HEK293 (cell line): ENCODE measurements at regions not wholly inside any gene's neighbourhood (a gene's known extent, or its start where the extent isn't known, plus 50 kb on each side); places are given as distances from the start of the nearest gene placed in this dataset.

Experiments used
- CTCF ChIA-PET: fragments of 350-600 bp; formaldehyde crosslinking; extraction: SDS; loops from one replicate; lab custom pipeline; 2021; ENCODE audit warnings: antibody characterized with exemption; lab: Yijun Ruan, JAX
- POLR2A ChIA-PET: fragments of 300-600 bp; formaldehyde crosslinking; extraction: SDS; loops from one replicate; lab custom pipeline; 2020; ENCODE audit warnings: antibody characterized with exemption, inconsistent platforms; lab: Yijun Ruan, JAX
- H3K27ac ChIP-seq: fragments of 200-500 bp; sonication (Bioruptor generic); 2 replicates; pipeline ENCODE4 v1.5.1; 2014; ENCODE audit warnings: low read depth, low read length, control low read depth, inconsistent platforms; ENCODE audit errors: extremely low read depth
- H3K36me3 ChIP-seq, 2 experiments: fragments of 200-500 bp in 1 of 2; sonication (Bioruptor generic) in 1 of 2; 1 replicate in 1 of 2; 2 replicates in 1 of 2; pipeline ENCODE4 v1.5.1; 2014 to 2017; ENCODE audit warnings: inconsistent platforms in 2 of 2, low read length in 2 of 2; ENCODE audit not compliant: control insufficient read depth in 2 of 2, insufficient read depth in 1 of 2
- H3K4me1 ChIP-seq: fragments of 200-500 bp; sonication (Bioruptor generic); 2 replicates; pipeline ENCODE4 v1.5.1; 2014; ENCODE audit warnings: mild to moderate bottlenecking, low read length, inconsistent platforms; ENCODE audit not compliant: control insufficient read depth, insufficient read depth
- H3K4me3 ChIP-seq: 2 replicates; pipeline ENCODE4 v1.5.1; 2011; ENCODE audit warnings: low read depth, mild to moderate bottlenecking, control low read depth, low read length, moderate library complexity
- H3K9me3 ChIP-seq: fragments of 200-500 bp; sonication (Bioruptor generic); 2 replicates; pipeline ENCODE4 v1.5.1; 2014; ENCODE audit warnings: low read depth, low read length, inconsistent platforms; ENCODE audit not compliant: control insufficient read depth, insufficient read depth
- FEZF1 ChIP-seq: fragments of 450-650 bp; formaldehyde crosslinking; IDR thresholded peaks from 2 replicates; pipeline ENCODE4 v1.5.1; 2016; ENCODE audit warnings: missing biosample characterization, missing genetic modification characterization
- KLF7 ChIP-seq: fragments of 450-650 bp; formaldehyde crosslinking; IDR thresholded peaks from 2 replicates; pipeline ENCODE4 v1.5.1; 2016; ENCODE audit warnings: missing biosample characterization, missing genetic modification characterization, borderline replicate concordance
- OVOL3 ChIP-seq: fragments of 450-650 bp; formaldehyde crosslinking; IDR thresholded peaks from 2 replicates; pipeline ENCODE4 v1.5.1; 2016; ENCODE audit warnings: missing biosample characterization, missing genetic modification characterization
- PBX3 ChIP-seq: sonication (generic); formaldehyde crosslinking; IDR thresholded peaks from 2 replicates; pipeline ENCODE4 v1.8.1; 2022; ENCODE audit warnings: mild to moderate bottlenecking, moderate library complexity, missing genetic modification reagents
- ZBTB26 ChIP-seq: fragments of 450-650 bp; formaldehyde crosslinking; optimal IDR thresholded peaks from 2 replicates; pipeline ENCODE3; 2016; ENCODE audit warnings: missing biosample characterization, mild to moderate bottlenecking, missing genetic modification characterization
- ZNF354C ChIP-seq: fragments of 450-650 bp; formaldehyde crosslinking; IDR thresholded peaks from 2 replicates; pipeline ENCODE4 v1.5.1; 2016; ENCODE audit warnings: missing biosample characterization, missing genetic modification characterization, low read depth, borderline replicate concordance
- ZNF391 ChIP-seq: fragments of 450-650 bp; formaldehyde crosslinking; IDR thresholded peaks from 2 replicates; pipeline ENCODE4 v1.5.1; 2016; ENCODE audit warnings: low read depth, missing biosample characterization, missing genetic modification characterization, borderline replicate concordance
- ZNF544 ChIP-seq: fragments of 450-650 bp; formaldehyde crosslinking; IDR thresholded peaks from 2 replicates; pipeline ENCODE4 v1.5.0; 2017; ENCODE audit warnings: missing biosample characterization, missing genetic modification characterization
- ZNF560 ChIP-seq: fragments of 450-650 bp; formaldehyde crosslinking; IDR thresholded peaks from 2 replicates; pipeline ENCODE4 v1.5.1; 2017; ENCODE audit warnings: missing biosample characterization, missing genetic modification characterization, borderline replicate concordance
- ZNF654 ChIP-seq: fragments of 450-650 bp; formaldehyde crosslinking; IDR thresholded peaks from 2 replicates; pipeline ENCODE4 v1.5.1; 2016; ENCODE audit warnings: low read depth, missing biosample characterization, missing genetic modification characterization
- TF ChIP-seq, protein P1 (sequence below): fragments of 450-650 bp; formaldehyde crosslinking; IDR thresholded peaks from 2 replicates; pipeline ENCODE4 v1.5.1; 2016; ENCODE audit warnings: missing biosample characterization, missing genetic modification characterization
- TF ChIP-seq, protein P2 (sequence below): fragments of 450-650 bp; formaldehyde crosslinking; IDR thresholded peaks from 2 replicates; pipeline ENCODE4 v1.5.1; 2017; ENCODE audit warnings: missing biosample characterization, missing genetic modification characterization
- TF ChIP-seq, protein P3 (sequence below): fragments of 450-650 bp; formaldehyde crosslinking; IDR thresholded peaks from 2 replicates; pipeline ENCODE4 v1.5.1; 2016; ENCODE audit warnings: missing biosample characterization, missing genetic modification characterization
- TF ChIP-seq, protein P4 (sequence below): fragments of 450-650 bp; formaldehyde crosslinking; IDR thresholded peaks from 2 replicates; pipeline ENCODE4 v1.5.1; 2017; ENCODE audit warnings: missing biosample characterization, missing genetic modification characterization
- TF ChIP-seq, protein P5 (sequence below): fragments of 450-650 bp; formaldehyde crosslinking; IDR thresholded peaks from 2 replicates; pipeline ENCODE4 v1.5.1; 2017; ENCODE audit warnings: missing biosample characterization, missing genetic modification characterization

GRCh38 chr6:137736048-137736818 is 130.8 kb upstream of the TNFAIP3 start:
- ChIA-PET CTCF (no interaction called here), POLR2A (no interaction called here)
- Histone ChIP-seq H3K27ac (no peak overlapping the region), H3K4me3 (no peak overlapping the region), H3K9me3 (no peaks in the 10 kb centered on the region), H3K4me1 (no peaks in the 10 kb centered on the region), H3K36me3 (no peaks in the 10 kb centered on the region)
- TF ChIP-seq FEZF1 (no peak), ZNF391 (tag by site-specific recombination) (no peak), OVOL3 (tag by site-specific recombination) (no peak), ZNF544 (no peak), KLF7 (tag by site-specific recombination) (no peak), ZNF654 (tag by site-specific recombination) (no peak), PBX3 (no peak), ZNF354C (tag by site-specific recombination) (no peak), ZBTB26 (tag by site-specific recombination) (no peak), ZNF560 (tag by site-specific recombination) (no peak)
- TF ChIP-seq, protein P1, sequence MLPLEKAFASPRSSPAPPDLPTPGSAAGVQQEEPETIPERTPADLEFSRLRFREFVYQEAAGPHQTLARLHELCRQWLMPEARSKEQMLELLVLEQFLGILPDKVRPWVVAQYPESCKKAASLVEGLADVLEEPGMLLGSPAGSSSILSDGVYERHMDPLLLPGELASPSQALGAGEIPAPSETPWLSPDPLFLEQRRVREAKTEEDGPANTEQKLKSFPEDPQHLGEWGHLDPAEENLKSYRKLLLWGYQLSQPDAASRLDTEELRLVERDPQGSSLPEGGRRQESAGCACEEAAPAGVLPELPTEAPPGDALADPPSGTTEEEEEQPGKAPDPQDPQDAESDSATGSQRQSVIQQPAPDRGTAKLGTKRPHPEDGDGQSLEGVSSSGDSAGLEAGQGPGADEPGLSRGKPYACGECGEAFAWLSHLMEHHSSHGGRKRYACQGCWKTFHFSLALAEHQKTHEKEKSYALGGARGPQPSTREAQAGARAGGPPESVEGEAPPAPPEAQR (tag by site-specific recombination), result no peak
- TF ChIP-seq, protein P2, sequence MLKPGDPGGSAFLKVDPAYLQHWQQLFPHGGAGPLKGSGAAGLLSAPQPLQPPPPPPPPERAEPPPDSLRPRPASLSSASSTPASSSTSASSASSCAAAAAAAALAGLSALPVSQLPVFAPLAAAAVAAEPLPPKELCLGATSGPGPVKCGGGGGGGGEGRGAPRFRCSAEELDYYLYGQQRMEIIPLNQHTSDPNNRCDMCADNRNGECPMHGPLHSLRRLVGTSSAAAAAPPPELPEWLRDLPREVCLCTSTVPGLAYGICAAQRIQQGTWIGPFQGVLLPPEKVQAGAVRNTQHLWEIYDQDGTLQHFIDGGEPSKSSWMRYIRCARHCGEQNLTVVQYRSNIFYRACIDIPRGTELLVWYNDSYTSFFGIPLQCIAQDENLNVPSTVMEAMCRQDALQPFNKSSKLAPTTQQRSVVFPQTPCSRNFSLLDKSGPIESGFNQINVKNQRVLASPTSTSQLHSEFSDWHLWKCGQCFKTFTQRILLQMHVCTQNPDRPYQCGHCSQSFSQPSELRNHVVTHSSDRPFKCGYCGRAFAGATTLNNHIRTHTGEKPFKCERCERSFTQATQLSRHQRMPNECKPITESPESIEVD (tag by site-specific recombination), result no peak
- TF ChIP-seq, protein P3, sequence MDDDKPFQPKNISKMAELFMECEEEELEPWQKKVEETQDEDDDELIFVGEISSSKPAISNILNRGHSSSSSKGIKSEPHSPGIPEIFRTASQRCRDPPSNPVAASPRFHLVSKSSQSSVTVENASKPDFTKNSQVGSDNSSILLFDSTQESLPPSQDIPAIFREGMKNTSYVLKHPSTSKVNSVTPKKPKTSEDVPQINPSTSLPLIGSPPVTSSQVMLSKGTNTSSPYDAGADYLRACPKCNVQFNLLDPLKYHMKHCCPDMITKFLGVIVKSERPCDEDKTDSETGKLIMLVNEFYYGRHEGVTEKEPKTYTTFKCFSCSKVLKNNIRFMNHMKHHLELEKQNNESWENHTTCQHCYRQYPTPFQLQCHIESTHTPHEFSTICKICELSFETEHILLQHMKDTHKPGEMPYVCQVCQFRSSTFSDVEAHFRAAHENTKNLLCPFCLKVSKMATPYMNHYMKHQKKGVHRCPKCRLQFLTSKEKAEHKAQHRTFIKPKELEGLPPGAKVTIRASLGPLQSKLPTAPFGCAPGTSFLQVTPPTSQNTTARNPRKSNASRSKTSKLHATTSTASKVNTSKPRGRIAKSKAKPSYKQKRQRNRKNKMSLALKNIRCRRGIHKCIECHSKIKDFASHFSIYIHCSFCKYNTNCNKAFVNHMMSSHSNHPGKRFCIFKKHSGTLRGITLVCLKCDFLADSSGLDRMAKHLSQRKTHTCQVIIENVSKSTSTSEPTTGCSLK (tag by site-specific recombination), result no peak
- TF ChIP-seq, protein P4, sequence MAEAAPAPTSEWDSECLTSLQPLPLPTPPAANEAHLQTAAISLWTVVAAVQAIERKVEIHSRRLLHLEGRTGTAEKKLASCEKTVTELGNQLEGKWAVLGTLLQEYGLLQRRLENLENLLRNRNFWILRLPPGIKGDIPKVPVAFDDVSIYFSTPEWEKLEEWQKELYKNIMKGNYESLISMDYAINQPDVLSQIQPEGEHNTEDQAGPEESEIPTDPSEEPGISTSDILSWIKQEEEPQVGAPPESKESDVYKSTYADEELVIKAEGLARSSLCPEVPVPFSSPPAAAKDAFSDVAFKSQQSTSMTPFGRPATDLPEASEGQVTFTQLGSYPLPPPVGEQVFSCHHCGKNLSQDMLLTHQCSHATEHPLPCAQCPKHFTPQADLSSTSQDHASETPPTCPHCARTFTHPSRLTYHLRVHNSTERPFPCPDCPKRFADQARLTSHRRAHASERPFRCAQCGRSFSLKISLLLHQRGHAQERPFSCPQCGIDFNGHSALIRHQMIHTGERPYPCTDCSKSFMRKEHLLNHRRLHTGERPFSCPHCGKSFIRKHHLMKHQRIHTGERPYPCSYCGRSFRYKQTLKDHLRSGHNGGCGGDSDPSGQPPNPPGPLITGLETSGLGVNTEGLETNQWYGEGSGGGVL (tag by site-specific recombination), result no peak
- TF ChIP-seq, protein P5, sequence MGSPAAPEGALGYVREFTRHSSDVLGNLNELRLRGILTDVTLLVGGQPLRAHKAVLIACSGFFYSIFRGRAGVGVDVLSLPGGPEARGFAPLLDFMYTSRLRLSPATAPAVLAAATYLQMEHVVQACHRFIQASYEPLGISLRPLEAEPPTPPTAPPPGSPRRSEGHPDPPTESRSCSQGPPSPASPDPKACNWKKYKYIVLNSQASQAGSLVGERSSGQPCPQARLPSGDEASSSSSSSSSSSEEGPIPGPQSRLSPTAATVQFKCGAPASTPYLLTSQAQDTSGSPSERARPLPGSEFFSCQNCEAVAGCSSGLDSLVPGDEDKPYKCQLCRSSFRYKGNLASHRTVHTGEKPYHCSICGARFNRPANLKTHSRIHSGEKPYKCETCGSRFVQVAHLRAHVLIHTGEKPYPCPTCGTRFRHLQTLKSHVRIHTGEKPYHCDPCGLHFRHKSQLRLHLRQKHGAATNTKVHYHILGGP, result no peak
